ENCODE measurements at regions not wholly inside any gene's neighbourhood (a gene's known extent, or its start where the extent isn't known, plus 50 kb on each side); places are given as distances from the start of the nearest gene placed in this dataset.
"Not testable (repeated sequence)": the region's sequence is repeated elsewhere in the genome, so short reads cannot be mapped to it uniquely, and the experiment has no call there.

DNA sequence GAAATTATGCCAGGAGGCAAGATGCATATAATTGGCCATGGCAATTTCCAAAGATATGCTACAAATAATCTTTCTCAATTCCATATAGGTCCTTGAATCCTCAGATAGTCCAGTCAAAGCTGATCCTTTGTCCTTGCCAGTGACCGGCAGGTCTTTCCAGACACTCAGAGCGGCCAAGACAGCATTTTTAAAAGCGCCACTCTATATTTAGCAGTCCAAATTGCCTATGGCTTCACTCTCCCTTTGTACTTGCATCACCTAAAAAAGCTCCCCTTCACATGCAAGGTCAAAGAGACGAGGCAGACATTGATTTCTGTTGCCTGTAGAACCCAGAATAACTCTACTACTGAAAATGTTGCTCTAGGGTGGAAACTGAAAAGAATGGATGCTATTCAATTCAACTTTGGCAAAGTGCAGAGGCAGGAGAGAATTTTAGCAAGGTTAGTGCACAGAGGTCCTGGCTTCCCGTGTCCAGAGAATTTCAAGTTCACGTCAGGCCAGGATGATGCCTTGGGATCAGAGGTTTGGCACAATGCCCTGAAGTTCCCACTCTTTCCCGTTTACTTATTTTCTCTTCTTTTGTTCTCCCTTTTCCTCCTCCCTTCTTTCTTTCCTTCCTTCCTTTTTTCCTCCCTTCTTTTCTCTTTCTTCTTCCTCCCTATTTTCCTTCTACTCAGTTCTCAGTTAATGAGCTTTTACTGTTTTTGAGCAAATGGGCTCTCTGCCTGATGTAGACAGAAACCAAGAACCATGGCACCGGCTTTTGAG lies 108.5 kb downstream of the KCNK1 start:
- no peak for DNase-seq

- DNase-seq, result no peak
These were observed 109.5 kb downstream of the KCNK1 start for GRCh38 chr1:233723387-233723786.

DNA sequence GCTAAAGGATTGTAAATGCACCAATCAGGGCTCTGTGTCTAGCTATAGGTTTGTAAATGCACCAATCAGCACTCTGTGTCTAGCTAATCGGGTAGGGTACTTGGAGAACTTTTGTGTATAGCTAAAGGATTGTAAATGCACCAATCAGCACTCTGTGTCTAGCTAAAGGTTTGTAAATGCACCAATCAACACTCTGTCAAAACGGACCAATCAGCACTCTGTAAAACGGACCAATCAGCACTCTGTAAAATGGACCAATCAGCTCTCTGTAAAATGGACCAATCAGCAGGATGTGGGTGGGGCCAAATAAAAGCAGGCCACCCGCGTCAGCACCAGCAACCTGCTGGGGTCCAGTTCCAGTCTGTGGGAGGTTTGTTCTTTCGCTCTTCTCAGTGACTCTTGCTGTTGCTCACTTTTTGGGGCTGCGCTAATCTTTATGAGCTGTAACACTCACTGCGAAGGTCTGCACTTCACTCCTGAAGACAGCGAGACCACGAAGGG lies 110.3 kb downstream of the KCNK1 start:
- not testable (repeated sequence) for DNase-seq

DNA sequence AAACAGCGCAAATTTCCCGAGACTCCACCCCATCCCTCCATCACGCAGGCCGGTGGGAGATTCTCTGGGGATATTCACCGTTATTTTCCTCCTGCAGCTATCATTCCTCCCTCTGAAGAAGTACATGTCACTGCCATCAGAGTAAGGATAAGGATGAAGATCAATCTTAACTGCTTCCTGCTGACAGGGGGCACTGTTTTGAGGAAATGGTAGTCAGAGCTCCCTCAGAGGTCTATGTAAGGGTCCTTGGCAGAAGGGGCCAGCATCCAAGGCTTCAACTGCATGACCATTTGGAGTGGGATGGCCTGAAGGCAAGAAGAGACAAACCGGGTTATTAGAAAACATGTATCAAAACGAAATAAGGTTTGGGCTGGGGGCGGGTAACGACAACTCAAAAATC lies 111.5 kb downstream of the KCNK1 start:
- DNase-seq, result no peak

- no peak for DNase-seq
These were observed 114.8 kb downstream of the KCNK1 start for GRCh38 chr1:233728721-233729120.

GRCh38 chr1:233730380-233730779 lies 116.5 kb downstream of the KCNK1 start:
- DNase-seq, result no peak

DNA sequence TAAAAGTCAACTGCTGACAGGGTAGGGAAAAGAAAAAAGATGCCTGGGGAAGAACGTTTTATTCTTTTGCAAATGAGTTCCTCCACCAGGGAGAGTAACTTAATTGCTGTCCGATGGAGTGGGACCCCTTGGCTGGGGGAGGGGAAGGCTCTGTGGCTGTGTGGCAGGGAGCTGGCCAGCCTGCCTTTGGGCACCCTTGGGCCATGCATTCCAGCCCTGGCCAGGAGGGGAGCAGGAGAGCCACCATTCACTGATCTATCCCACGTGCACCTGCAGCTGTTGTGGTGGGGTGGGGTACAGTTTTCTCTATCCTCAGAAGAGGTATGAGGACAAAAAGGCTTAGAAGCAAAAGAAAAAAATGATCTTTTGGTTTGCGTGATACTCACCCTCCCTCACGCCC lies 116.9 kb downstream of the KCNK1 start:
- no peak for DNase-seq

DNA sequence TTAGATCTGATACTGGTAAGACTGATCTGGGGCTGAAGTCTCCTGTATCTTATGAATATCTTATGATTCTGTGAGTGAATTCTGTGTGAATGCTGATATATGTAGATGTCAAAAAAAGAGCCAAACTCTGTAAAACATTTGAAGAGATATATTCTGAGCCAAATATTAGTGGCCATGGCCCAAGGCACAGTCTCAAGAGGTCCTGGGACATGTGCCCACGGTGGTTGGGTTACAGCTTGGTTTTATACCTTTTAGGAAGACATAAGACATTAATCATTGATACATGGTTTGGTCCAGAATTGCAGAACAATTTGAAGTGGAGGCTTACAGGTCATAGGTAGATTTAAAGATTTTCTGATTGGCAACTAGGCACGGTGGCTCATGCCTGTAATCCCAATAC lies 118.3 kb downstream of the KCNK1 start:
- no peak for DNase-seq

DNA sequence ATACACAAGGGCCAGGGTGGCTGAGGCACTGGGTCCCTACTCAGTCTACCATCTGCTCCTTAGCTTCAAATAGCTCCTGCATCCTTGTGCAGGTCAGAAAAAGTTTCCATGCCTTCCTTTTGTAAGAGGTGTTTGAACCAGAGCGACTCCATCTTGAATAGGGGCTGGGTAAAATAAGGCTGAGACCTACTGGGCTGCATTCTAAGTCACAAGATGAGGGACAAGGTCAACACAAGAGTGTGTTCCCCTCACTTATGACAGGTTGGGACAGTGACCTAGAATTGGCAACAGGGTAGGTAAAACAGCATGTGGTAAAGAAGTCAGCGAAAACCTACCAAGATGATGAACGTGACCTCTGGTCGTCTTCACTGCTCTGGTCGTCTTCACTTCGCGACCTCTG lies 120.5 kb downstream of the KCNK1 start:
- no peak for DNase-seq

- DNase-seq, result no peak
These were observed 121.4 kb downstream of the KCNK1 start for GRCh38 chr1:233735331-233735730.

GRCh38 chr1:233735847-233736246 lies 121.9 kb downstream of the KCNK1 start:
- no peak for DNase-seq

DNA sequence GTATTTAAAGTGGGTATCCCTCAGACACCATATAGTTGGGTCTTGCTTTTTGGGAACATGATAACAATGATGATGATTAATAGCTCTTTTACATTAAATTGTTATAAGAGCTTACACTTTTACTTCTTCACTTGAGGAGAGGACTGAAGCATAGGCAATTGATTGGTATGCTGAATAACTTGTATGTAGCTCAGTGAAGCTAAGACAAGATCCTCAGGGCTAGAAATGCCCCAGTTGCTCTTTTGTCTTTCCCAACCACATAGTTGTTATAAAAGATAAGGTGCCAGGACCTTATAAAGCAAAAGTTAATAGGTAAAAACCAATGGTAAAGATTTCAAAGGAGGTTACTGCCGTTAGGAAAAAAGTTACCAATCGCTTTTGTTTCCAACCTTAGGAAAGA lies 123.4 kb downstream of the KCNK1 start:
- DNase-seq, result no peak

DNA sequence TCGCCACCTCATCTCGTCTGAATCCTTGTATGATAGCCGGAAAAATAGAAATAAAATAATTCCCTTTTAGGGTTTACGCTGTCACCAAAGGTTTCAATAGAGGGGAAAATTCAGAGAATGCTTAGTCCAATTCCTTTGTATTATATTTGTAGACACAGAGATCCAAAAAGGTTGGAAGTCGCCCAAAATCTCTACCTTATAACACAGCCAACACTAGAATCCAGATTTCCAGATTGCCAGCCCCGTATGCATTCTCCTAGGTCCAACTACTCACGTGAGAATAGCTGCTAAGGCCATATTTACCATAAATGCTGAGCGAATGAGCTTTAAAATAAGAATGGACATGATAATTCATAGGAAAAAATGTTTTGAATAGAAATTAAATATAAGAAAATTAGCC lies 124.5 kb downstream of the KCNK1 start:
- DNase-seq, result no peak

- DNase-seq, result no peak
These were observed 124.9 kb downstream of the KCNK1 start for GRCh38 chr1:233738850-233739249.

GRCh38 chr1:233744779-233745513 lies 131.0 kb downstream of the KCNK1 start:
- DNase-seq, result no peak

DNA sequence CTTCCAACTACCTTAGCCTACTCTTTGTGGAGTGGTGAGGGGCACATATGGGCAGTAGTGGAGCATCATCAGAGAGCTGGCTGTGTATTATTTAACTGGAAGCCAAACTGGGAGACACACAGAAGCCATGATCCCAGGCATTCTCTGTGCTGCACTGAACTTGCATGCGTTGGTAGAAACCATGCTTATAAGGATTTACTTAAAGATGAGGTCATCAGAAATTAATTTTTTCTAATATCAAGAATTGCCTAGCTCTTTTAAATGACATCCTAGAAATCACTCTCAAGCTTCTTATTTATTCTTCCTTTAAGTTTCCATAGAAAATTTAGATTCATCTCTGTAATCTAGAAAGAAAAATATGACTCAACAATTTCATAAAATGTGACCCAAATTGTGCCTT lies 136.2 kb downstream of the KCNK1 start:
- no peak for DNase-seq

- DNase-seq, result no peak
These were observed 144.8 kb upstream of the SLC35F3 start for GRCh38 chr1:233759665-233760064.

- DNase-seq, result not testable (repeated sequence)
These were observed 140.2 kb upstream of the SLC35F3 start for GRCh38 chr1:233764304-233764703.

GRCh38 chr1:233777566-233777965 lies 126.9 kb upstream of the SLC35F3 start:
- no peak for DNase-seq

- no peak for DNase-seq
These were observed 124.4 kb upstream of the SLC35F3 start for GRCh38 chr1:233780049-233780448.

DNA sequence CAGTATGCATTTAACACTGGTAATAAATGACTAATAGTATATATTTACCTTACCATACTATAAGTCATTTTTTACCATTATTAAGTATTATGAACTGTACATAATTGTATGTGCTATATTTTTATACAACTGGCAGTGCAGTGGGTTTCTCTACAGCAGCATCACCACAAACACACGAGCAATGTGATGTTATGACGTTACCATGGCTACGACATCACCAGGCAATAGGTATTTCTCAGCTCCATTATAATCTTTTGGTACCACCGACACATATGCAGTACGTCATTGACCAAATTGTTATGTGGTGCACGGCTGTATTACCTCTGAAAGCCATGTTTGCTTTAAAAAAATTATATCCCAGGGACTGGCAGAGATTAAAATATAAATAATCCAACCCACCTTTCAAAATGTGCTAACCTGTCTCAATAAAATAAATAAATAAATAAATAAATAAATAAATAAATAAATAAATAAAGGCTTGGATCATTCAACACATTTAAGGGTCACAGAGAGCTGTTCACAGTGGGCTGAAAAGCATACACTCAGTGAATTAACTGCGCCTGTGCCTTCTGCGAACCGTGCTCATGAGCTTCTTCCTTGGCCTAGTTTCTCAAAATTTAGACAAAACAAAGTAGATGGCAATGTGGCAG lies 121.4 kb upstream of the SLC35F3 start:
- no peak for DNase-seq

DNA sequence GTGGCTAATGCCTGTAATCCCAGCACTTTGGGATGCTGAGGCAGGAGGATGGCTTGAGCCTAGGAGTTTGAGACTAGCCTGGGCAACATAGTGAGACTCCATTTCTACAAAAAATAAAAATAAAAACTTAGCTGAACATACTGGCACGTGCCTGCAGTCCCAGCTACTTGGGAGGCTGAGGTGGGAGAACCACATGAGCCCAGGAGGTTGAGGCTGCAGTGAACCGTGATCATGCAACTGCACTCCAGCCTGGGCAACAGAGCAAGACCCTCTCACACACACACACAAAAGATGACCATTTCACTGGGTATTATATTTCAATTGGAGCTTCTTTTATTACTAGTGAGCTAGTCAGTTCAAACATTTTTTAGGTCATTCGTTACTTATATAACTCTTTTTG lies 116.9 kb upstream of the SLC35F3 start:
- no peak for DNase-seq

DNA sequence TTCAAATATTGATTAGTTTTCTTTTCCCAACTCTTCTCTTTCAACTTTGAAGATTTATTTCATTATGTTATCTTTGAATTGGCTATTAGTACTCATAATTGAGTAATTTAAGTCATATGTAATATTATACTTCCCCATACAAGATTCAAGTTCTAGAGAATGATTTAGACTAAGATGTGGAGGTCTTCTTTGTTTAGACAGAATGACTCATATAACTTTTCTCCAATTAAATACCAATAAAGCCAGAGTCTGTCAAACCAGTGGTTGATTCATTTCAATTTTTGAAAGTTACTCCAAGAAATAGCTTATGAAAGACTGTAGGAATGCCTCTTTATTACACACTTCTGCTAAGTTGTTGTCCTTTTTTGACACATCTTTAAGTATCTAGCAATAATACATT lies 115.8 kb upstream of the SLC35F3 start:
- no peak for DNase-seq

GRCh38 chr1:233790121-233790520 lies 114.4 kb upstream of the SLC35F3 start:
- no peak for DNase-seq
